Activated CD4-positive, alpha-beta T cell treated with anti-CD3 and anti-CD28 coated beads, Interleukin-2, amount 10 ng/mL, durations not matched to agents 24 days and 14 days (primary cell): ENCODE measurements at regions not wholly inside any gene's neighbourhood (a gene's known extent, or its start where the extent isn't known, plus 50 kb on each side); places are given as distances from the start of the nearest gene placed in this dataset.

Source experiments
- DNase-seq: peaks from one replicate; pipeline ENCODE4 v3.0.0; 2022
- H3K27ac Mint-ChIP-seq: one replicate; pipeline ENCODE4 v1.8.0; 2022; ENCODE audit warnings: mild to moderate bottlenecking, mixed read lengths
- H3K27me3 Mint-ChIP-seq: one replicate; pipeline ENCODE4 v1.8.0; 2022; ENCODE audit warnings: mixed read lengths
- H3K36me3 Mint-ChIP-seq: one replicate; pipeline ENCODE4 v1.8.0; 2022; ENCODE audit warnings: low read depth, mild to moderate bottlenecking, mixed read lengths
- H3K4me1 Mint-ChIP-seq: one replicate; pipeline ENCODE4 v1.8.0; 2021; ENCODE audit warnings: mixed read lengths
- H3K4me3 Mint-ChIP-seq: one replicate; pipeline ENCODE4 v1.8.0; 2022; ENCODE audit warnings: mild to moderate bottlenecking, moderate library complexity, mixed read lengths
- H3K9me3 Mint-ChIP-seq: one replicate; pipeline ENCODE4 v1.8.0; 2021; ENCODE audit warnings: mixed read lengths
- intact Hi-C: fragments of 100-400 bp; cut with micrococcal nuclease; formaldehyde crosslinking; loops from one replicate; pipeline ENCODE4 v1.15.1; 2023

DNA sequence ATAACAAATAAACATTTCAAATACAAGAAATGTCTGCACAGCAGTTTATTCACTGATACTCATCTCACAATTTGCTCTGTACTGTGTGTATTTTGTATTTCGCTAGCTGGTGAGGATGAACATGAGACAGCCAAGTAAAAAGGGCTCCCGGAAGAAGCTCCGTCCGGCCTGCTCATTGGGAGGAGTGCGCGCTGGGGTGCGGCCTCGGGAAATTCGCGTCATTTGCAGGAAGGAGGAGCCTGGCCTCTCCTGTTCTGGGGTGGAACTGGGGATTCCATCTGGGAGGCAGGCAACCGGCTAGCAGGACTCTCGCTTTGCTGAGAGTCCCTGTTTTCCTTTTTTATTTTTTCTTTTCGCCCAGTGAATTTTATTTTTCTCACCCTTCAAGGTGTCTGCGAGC is 368.4 kb upstream of the TMEM132C start:
- Mint-ChIP-seq H3K4me3 (no peak overlapping the region), H3K27me3 (no peaks in the 10 kb centered on the region), H3K36me3 (no peaks in the 10 kb centered on the region), H3K4me1 (no peaks in the 10 kb centered on the region), H3K27ac (no peak overlapping the region), H3K9me3 (peaks cover 6% of the 10 kb centered on the region)
- intact Hi-C loops = no loop called here
- DNase-seq = no peak

DNA sequence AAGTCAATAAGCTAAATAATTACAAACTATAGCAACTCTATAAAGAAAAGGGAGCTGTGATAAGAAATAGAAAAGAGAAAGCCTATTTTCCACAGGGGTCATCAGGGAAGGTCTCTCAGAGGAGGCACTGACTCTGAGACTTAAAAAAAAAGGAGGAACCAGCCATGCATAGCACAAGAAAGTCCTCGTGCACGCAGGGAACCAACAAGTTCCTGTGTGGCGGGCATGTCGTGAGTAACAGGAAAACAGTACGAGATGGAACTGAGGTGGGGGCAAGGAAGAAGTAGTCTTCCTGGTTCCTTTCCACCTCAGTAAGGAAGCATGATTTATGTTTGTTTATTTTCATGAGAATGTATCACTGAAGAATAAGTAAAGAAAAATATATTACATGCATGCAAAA is 367.0 kb upstream of the TMEM132C start:
- intact Hi-C loops = no loop called here
- Mint-ChIP-seq H3K27me3 (no peaks in the 10 kb centered on the region), H3K4me1 (no peaks in the 10 kb centered on the region), H3K27ac (no peak overlapping the region), H3K4me3 (no peak overlapping the region), H3K36me3 (no peaks in the 10 kb centered on the region), H3K9me3 (peaks cover 6% of the 10 kb centered on the region)
- no peak for DNase-seq

DNA sequence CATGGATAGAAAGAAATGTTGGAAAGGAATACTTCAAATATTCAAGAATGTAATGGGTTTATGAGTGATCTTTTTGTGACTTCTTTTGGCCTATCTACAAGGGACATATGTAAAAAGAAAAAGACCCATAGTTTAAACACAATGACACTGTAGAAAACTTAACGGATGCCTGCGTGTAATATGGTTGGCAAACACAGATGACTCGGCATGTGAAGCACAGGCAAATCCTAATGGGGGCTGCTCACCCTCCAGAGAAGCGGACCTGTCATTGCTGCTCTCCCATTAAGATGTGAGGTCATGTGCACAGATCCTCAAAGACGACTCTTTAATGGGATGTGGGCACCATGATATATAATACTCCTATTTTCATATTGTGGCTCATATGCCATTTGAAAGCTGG is 366.6 kb upstream of the TMEM132C start:
- H3K4me3 Mint-ChIP-seq = no peak overlapping the region
- H3K4me1 Mint-ChIP-seq = no peaks in the 10 kb centered on the region
- no peak overlapping the region for H3K27ac Mint-ChIP-seq
- intact Hi-C loops = no loop called here
- H3K9me3 Mint-ChIP-seq = peaks cover 8% of the 10 kb centered on the region
- no peak for DNase-seq
- H3K36me3 Mint-ChIP-seq = no peaks in the 10 kb centered on the region
- H3K27me3 Mint-ChIP-seq = no peaks in the 10 kb centered on the region

DNA sequence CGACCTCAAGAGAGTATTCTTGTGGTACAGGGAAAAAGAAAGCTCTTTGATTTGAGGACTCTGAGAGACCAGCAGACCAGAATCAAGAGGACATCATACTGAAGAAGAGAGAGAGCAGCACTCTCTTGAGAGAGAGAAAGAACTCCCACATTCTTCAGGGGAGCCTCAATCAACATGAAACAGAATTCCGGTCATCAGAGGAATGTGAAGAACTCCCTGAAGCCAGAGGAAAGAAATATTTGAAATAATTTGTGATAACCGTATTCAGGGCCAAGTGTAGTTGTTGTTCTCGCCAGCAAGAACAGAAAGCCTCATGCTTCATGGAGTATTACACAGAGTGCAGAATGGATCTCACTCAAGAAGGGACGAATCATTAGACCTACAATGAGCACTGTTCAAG is 363.8 kb upstream of the TMEM132C start:
- no peaks in the 10 kb centered on the region for H3K36me3 Mint-ChIP-seq
- no peaks in the 10 kb centered on the region for H3K4me1 Mint-ChIP-seq

DNA sequence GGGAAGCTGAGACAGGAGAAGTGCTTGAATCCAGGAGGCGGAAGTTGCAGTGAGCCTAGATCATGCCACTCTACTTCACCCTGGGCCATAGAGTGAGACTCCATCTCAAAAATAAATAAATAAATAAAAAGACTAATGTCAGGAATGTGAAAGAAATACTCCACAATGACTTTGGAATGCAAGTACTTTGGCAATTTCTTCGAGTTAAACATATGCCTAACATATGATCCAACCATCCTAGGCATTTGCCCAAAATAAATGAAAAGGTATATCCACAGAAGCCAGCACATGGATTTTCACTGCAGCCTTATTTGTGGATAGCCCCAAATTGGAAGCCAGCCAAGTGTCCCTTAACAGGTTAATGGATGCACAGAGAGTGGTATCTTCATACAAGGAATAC is 357.9 kb upstream of the TMEM132C start:
- no peaks in the 10 kb centered on the region for H3K27me3 Mint-ChIP-seq
- DNase-seq = no peak
- intact Hi-C loops = no loop called here
- peaks cover 4% of the 10 kb centered on the region for H3K9me3 Mint-ChIP-seq
- H3K4me1 Mint-ChIP-seq = no peaks in the 10 kb centered on the region
- H3K27ac Mint-ChIP-seq = no peak overlapping the region
- no peaks in the 10 kb centered on the region for H3K36me3 Mint-ChIP-seq
- no peak overlapping the region for H3K4me3 Mint-ChIP-seq

More for the DNA sequence above, 363.8 kb upstream of the TMEM132C start:
- no peak for DNase-seq
- intact Hi-C loops = no loop called here
- Mint-ChIP-seq H3K27ac (no peak overlapping the region), H3K9me3 (peaks cover 11% of the 10 kb centered on the region), H3K4me3 (no peak overlapping the region), H3K27me3 (no peaks in the 10 kb centered on the region)

DNA sequence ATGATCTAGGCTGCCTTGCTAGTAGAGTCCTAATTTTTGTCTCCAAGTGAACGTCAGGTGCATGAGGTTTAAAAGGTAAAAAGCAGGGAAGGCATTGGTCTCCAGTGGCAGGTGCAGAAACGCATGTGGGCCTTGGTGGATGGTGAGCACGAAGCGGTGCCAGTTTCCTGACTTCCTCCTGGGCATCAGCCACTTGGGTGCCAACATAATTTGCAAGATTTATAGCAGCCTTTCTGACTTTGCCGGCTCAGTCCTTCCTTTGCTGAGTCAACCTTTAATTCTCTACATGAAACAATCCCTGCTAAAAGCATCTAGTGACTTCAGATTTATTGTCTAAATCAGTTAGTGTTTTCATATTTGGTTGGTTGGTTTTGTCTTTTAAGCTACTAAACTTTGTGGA is 355.7 kb upstream of the TMEM132C start:
- no peaks in the 10 kb centered on the region for H3K27me3 Mint-ChIP-seq
- no peak overlapping the region for H3K27ac Mint-ChIP-seq
- no peaks in the 10 kb centered on the region for H3K9me3 Mint-ChIP-seq
- H3K4me3 Mint-ChIP-seq = no peak overlapping the region
- H3K4me1 Mint-ChIP-seq = no peaks in the 10 kb centered on the region
- no peaks in the 10 kb centered on the region for H3K36me3 Mint-ChIP-seq
- intact Hi-C loops = no loop called here
- no peak for DNase-seq

DNA sequence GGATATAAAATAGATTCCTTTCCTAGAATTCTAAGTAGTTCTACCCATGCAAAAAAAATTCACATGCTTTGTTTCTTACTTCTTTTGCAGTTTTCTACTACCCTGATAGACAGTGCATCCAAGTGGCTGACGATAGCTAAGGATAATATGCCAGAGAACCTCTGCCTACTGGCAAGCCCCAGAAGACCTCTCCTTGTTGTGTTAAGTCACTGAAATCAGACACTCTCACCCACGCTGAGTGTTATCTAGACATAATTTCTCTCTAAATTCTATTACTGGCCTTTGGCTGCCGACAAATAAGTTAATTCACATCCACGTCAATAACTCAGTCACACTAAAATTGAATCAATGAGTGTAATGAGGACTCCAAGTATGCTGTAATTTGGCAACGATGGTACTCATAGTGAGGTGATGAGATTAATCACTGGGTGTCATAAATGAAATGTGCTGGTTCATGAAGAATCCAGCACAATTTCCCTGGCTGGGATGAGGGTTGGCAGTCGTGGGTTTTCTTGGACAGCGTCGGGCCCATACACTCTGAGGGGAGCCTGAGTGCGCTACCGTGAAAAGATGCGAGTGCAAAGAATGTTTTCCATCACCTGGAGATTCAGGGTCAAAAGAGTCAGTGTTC is 354.8 kb upstream of the TMEM132C start:
- Mint-ChIP-seq H3K4me3 (no peak overlapping the region), H3K27me3 (no peaks in the 10 kb centered on the region), H3K9me3 (no peaks in the 10 kb centered on the region), H3K4me1 (no peaks in the 10 kb centered on the region), H3K36me3 (no peaks in the 10 kb centered on the region), H3K27ac (no peak overlapping the region)
- intact Hi-C loops = no loop called here
- DNase-seq = no peak

DNA sequence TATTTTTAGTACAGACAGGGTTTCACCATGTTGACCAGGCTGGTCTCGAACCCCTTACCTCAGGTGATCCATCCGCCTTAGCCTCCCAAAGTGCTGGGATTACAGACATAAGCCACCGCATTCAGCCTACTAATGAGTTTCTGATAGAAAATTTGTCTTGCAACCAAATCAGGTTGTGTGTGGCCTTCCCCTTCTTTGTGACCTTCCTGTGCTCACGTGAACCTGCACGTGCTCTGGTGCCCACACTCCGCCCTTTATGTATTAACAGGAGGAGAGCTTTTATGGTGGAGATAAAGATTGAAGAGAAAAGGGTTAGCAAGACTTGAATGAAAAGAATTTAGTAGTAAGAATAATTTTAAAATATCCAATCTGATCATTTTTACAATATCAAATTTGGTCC is 343.5 kb upstream of the TMEM132C start:
- Mint-ChIP-seq H3K4me3 (no peak overlapping the region), H3K36me3 (no peaks in the 10 kb centered on the region), H3K27me3 (no peaks in the 10 kb centered on the region), H3K4me1 (no peaks in the 10 kb centered on the region), H3K9me3 (no peaks in the 10 kb centered on the region), H3K27ac (no peak overlapping the region)
- no peak for DNase-seq
- intact Hi-C loops = no loop called here

DNA sequence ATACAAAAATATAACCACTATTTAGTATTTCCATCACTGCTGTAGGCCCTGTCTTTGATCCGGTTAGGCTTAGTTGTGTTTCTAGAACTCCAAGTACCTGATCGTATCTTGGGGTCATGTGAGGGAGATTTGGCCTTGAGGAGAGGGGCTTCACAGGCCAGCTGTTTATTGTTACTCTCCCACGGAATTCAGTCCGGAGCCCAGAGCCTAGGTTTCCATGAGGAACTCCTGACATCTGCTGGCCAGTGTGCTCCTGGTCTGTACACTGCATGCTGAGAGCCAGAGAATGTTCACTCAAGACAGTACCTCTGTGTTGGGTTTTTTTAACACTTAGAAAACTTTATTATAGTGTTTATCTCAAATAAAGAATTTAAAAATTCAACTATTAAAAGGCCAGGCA is 341.0 kb upstream of the TMEM132C start:
- no peaks in the 10 kb centered on the region for H3K36me3 Mint-ChIP-seq
- no peak overlapping the region for H3K4me3 Mint-ChIP-seq
- H3K4me1 Mint-ChIP-seq = no peaks in the 10 kb centered on the region
- H3K9me3 Mint-ChIP-seq = no peaks in the 10 kb centered on the region
- H3K27ac Mint-ChIP-seq = no peak overlapping the region
- no peaks in the 10 kb centered on the region for H3K27me3 Mint-ChIP-seq
- intact Hi-C loops = no loop called here
- no peak for DNase-seq

DNA sequence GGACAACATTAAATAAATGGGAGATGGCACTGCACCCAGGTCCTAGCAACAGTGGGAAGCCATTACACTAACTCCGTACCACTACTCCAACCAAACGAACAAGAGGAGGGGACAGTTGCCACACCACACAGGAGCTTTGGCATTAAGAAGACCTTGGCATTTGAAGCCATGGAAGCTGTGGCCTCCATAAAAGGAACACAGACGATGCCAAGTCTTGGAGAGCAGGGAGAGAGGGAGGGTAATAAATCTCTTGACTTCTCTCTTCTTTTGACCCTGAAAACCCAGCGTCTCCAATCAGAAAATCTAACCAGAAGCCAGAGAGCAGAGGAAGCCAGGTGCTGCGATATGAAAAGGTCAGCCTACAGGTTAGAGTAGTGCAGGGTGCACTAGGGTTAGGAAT is 338.8 kb upstream of the TMEM132C start:
- H3K36me3 Mint-ChIP-seq = no peaks in the 10 kb centered on the region
- H3K27ac Mint-ChIP-seq = no peak overlapping the region
- H3K9me3 Mint-ChIP-seq = no peaks in the 10 kb centered on the region
- H3K4me3 Mint-ChIP-seq = no peak overlapping the region
- no peak for DNase-seq
- no peaks in the 10 kb centered on the region for H3K27me3 Mint-ChIP-seq
- intact Hi-C loops = no loop called here
- H3K4me1 Mint-ChIP-seq = no peaks in the 10 kb centered on the region

DNA sequence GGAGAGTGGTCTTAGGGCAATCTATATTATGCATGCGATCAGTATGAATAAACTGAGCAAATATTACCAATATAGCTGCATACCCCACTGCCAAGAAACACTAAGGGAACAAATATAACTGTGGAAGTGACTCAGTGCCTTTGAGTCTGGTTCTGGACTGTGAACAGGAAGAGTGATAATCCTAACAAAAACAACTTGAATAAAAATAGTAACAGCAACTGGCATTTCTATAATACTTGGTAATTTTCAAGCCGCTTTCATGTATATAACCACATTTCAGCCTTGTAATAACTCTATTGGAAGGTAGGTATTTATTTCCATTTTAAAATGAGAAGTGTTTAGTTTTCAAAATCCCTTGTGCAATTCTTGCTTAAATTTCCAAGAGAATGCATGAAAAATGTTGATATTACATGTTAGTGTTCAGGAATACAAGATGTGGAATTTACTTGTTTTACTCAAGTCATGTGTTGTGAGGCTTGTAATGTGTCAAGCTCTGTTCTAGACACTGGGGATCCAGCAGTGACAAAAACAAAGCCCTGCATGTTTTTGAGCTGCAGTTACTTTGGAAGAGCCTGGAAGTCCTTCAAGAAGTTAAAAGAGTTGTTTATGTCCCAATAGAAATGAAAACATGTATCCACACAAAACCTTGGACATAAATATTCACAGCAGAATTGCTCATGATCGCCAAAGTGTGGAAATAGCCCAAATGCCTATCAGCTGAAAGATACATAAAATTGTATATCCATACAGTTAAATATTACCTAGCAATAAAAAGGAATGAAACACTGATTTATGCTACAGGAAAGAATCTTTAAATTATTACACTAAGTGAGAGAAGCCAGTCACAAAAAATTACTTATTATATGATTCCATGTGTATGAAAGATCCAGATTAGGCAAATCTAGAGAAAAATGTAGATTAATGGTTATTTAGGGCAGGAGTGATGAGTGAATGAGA is 338.1 kb upstream of the TMEM132C start:
- DNase-seq = no peak
- Mint-ChIP-seq H3K4me3 (no peak overlapping the region), H3K27me3 (no peaks in the 10 kb centered on the region), H3K36me3 (no peaks in the 10 kb centered on the region), H3K4me1 (no peaks in the 10 kb centered on the region), H3K27ac (no peak overlapping the region), H3K9me3 (no peaks in the 10 kb centered on the region)
- intact Hi-C loops = no loop called here

DNA sequence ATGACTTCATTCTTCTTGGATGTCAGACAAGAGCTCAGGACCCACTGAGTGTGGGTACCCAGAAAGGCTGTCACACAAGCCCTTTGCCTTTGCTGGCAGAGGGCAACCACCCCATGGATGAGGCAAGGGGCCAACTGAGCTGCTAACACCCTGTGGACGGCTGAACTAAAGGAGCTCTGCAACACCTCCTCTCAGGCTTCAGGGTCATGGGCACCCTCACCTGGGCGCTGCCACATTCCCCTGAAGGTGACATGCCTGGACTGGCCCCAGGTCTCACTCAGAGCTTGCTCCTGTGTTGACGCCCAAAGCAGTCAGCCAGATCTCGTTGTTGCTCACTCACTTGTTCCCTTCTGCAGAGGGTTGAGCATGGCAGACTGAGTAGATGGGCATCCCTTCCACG is 336.8 kb upstream of the TMEM132C start:
- H3K36me3 Mint-ChIP-seq = no peaks in the 10 kb centered on the region
- intact Hi-C loops = no loop called here
- H3K4me1 Mint-ChIP-seq = no peaks in the 10 kb centered on the region
- H3K4me3 Mint-ChIP-seq = no peak overlapping the region
- H3K27ac Mint-ChIP-seq = no peak overlapping the region
- no peak for DNase-seq
- H3K27me3 Mint-ChIP-seq = no peaks in the 10 kb centered on the region
- H3K9me3 Mint-ChIP-seq = no peaks in the 10 kb centered on the region

DNA sequence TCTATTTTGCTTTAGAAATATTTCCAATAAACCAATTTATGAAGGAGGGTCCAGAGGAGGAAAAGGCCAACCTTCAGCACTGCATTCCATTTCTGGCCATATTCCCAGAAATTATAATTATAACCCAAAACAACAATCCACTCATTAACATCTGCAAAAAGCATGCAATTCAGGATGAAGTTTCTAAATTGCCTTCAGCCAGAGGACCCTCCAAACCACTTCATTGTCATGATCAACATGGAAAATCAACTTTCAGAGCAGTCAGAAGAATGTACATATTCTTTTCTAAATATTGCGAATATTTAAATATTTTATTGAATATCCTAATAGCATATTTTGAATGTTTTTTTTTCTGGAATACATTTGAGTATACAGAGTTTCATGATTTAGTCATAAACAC is 332.6 kb upstream of the TMEM132C start:
- intact Hi-C loops = no loop called here
- H3K4me1 Mint-ChIP-seq = no peaks in the 10 kb centered on the region
- no peak overlapping the region for H3K27ac Mint-ChIP-seq
- H3K9me3 Mint-ChIP-seq = peaks cover 3% of the 10 kb centered on the region
- no peaks in the 10 kb centered on the region for H3K27me3 Mint-ChIP-seq
- H3K4me3 Mint-ChIP-seq = no peak overlapping the region
- no peak for DNase-seq
- no peaks in the 10 kb centered on the region for H3K36me3 Mint-ChIP-seq

DNA sequence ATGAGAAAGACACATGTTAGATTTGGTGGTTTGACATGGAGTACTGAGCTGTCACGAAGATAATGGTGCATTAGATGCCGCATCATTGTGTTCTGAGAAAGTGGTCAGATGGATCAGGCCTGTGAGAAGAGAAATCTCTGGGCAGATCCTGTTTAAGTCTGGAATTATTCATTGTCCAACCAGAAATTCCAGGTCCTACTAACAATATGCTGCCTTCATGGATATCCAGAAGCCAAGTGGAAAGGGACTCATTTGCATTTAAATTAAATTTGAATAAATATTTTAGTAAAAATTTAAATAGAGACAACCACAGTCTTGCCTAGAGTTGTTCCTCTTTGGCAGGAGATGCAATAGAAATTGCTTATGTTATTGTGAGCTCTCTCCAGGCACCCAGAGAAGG is 330.5 kb upstream of the TMEM132C start:
- Mint-ChIP-seq H3K27ac (no peak overlapping the region), H3K9me3 (peaks cover 3% of the 10 kb centered on the region), H3K36me3 (no peaks in the 10 kb centered on the region), H3K27me3 (no peaks in the 10 kb centered on the region), H3K4me1 (no peaks in the 10 kb centered on the region), H3K4me3 (no peak overlapping the region)
- intact Hi-C loops = no loop called here
- no peak for DNase-seq
